Gastrocnemius medialis (tissue), 4 donors: ENCODE measurements at regions not wholly inside any gene's neighbourhood (a gene's known extent, or its start where the extent isn't known, plus 50 kb on each side); places are given as distances from the start of the nearest gene placed in this dataset.

Experiments used
- CTCF ChIP-seq, 5 experiments: fragments of 450-650 bp in 3 of 5; fragments of 200-600 bp in 2 of 5; sonication (generic) in 2 of 5; IDR thresholded peaks in 4 of 5; conservative IDR thresholded peaks in 1 of 5; 1 replicate in 4 of 5; 2 replicates in 1 of 5; pipeline ENCODE4 v1.5.1; 2016 to 2019; ENCODE audit warnings: antibody characterized with exemption in 5 of 5, mild to moderate bottlenecking in 3 of 5, moderate library complexity in 3 of 5
- POLR2A ChIP-seq, 2 donors: fragments of 450-650 bp; IDR thresholded peaks; one replicate each; pipeline ENCODE4 v1.6.1; 2017; ENCODE audit warnings: antibody characterized with exemption in 2 of 2, mild to moderate bottlenecking in 2 of 2, moderate library complexity in 2 of 2

- peak; percentile 23 to 68 (median 50) for TF ChIP-seq CTCF (IDR thresholded peaks at IDR 0.05 in 4 of 5, conservative IDR thresholded peaks at IDR 0.05 in 1 of 5)
- no peak for TF ChIP-seq POLR2A (IDR thresholded peaks at IDR 0.05)
Measured at GRCh38 chr7:101743241-101743994, 74.0 kb upstream of the CUX1 start.
